Endothelial cell of umbilical vein (primary cell): ENCODE measurements at regions not wholly inside any gene's neighbourhood (a gene's known extent, or its start where the extent isn't known, plus 50 kb on each side); places are given as distances from the start of the nearest gene placed in this dataset.

Experiments used
- EZH2 ChIP-seq: IDR thresholded peaks from 2 replicates; pipeline ENCODE4 v1.6.1; 2012; ENCODE audit warnings: borderline replicate concordance, low read depth, mild to moderate bottlenecking, moderate library complexity, low read length, inconsistent platforms; ENCODE audit not compliant: severe bottlenecking
- JUN ChIP-seq: IDR thresholded peaks from 2 replicates; pipeline ENCODE4 v1.6.1; 2011; ENCODE audit warnings: borderline replicate concordance, low read depth; ENCODE audit not compliant: insufficient read length, insufficient read depth
- MYC ChIP-seq: IDR thresholded peaks from one replicate; pipeline ENCODE4 v1.6.1; 2011; ENCODE audit warnings: mild to moderate bottlenecking, low read depth, low read length
- POLR2A ChIP-seq: IDR thresholded peaks from 2 replicates; pipeline ENCODE4 v1.6.1; 2012; ENCODE audit warnings: low read depth, mild to moderate bottlenecking, control low read depth, low read length
- POLR2AphosphoS5 ChIP-seq: IDR thresholded peaks from 2 replicates; pipeline ENCODE4 v1.6.1; 2012; ENCODE audit warnings: low read depth, mild to moderate bottlenecking, control low read depth, low read length, moderate library complexity; ENCODE audit not compliant: insufficient read depth
- TF ChIP-seq, protein P1 (sequence below), 2 donors: IDR thresholded peaks; 1 replicate in 1 of 2; 2 replicates in 1 of 2; pipeline ENCODE4 v1.5.1; 2011; ENCODE audit warnings: low read length in 2 of 2, mild to moderate bottlenecking in 2 of 2, moderate library complexity in 2 of 2, control low read depth in 1 of 2, inconsistent platforms in 1 of 2, low read depth in 1 of 2; ENCODE audit not compliant: insufficient read depth in 1 of 2; ENCODE audit errors: extremely low read depth in 1 of 2
- TF ChIP-seq, protein P2 (sequence below): IDR thresholded peaks from 2 replicates; pipeline ENCODE4 v1.6.1; 2011; ENCODE audit not compliant: insufficient read depth, insufficient read length

DNA sequence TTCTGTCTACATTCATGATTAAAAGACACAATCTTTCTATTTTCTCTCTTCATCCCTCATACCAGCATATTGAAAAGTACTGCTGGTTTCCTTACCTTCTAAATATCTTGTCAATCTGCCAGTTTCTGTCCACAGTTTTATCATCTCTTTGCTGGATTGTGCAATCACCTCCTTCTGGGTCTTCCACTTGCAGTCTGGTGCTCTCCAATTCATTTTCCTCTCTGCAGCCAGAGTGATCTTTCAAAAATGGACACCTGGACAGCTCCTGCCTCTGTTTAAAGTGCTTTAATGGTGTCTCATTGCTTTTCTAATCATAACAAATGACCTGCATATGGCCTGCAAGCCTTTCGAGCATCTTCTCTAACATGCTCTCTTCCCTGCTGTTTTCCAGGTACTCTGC, 94.0 kb downstream of the C1QL2 start:
- TF ChIP-seq, protein P1, sequence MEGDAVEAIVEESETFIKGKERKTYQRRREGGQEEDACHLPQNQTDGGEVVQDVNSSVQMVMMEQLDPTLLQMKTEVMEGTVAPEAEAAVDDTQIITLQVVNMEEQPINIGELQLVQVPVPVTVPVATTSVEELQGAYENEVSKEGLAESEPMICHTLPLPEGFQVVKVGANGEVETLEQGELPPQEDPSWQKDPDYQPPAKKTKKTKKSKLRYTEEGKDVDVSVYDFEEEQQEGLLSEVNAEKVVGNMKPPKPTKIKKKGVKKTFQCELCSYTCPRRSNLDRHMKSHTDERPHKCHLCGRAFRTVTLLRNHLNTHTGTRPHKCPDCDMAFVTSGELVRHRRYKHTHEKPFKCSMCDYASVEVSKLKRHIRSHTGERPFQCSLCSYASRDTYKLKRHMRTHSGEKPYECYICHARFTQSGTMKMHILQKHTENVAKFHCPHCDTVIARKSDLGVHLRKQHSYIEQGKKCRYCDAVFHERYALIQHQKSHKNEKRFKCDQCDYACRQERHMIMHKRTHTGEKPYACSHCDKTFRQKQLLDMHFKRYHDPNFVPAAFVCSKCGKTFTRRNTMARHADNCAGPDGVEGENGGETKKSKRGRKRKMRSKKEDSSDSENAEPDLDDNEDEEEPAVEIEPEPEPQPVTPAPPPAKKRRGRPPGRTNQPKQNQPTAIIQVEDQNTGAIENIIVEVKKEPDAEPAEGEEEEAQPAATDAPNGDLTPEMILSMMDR (IDR thresholded peaks at IDR 0.05; ENCODE audit: extremely low read depth in 1 of 2, insufficient read depth in 1 of 2, low read depth in 1 of 2, low read length in 2 of 2): no peak
- TF ChIP-seq, protein P2, sequence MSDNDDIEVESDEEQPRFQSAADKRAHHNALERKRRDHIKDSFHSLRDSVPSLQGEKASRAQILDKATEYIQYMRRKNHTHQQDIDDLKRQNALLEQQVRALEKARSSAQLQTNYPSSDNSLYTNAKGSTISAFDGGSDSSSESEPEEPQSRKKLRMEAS: no peak
- TF ChIP-seq EZH2: no peak
- no peak for TF ChIP-seq POLR2A
- TF ChIP-seq POLR2AphosphoS5: no peak
- TF ChIP-seq MYC: no peak
- TF ChIP-seq JUN: no peak
